SK-N-SH (cell line): ENCODE measurements at regions not wholly inside any gene's neighbourhood (a gene's known extent, or its start where the extent isn't known, plus 50 kb on each side); places are given as distances from the start of the nearest gene placed in this dataset.

Source experiments
- CTCF ChIA-PET: fragments of 300-600, 350-600 bp; formaldehyde crosslinking; extraction: SDS; loops from one replicate; lab custom pipeline; 2021; lab: Yijun Ruan, JAX
- POLR2A ChIA-PET: fragments of 350-600 bp; sonication (Branson Sonifier 250); formaldehyde crosslinking; extraction: SDS; loops from one replicate; lab custom pipeline; 2020; ENCODE audit warnings: antibody characterized with exemption, inconsistent platforms; lab: Yijun Ruan, JAX
- DNase-seq: peaks from one replicate; pipeline ENCODE4 v3.0.0; 2012
- H2AFZ ChIP-seq: fragments of 200-600 bp; sonication (generic); 2 replicates; pipeline ENCODE4 v1.8.1; 2016; ENCODE audit warnings: antibody characterized with exemption, mild to moderate bottlenecking, low read depth
- H3F3A ChIP-seq: fragments of 200-600 bp; sonication (generic); replicated peaks from 2 replicates; pipeline ENCODE3; 2016; ENCODE audit warnings: antibody characterized with exemption, mild to moderate bottlenecking; ENCODE audit not compliant: insufficient read depth
- H3K27ac ChIP-seq, 2 experiments: fragments of 200-500 bp in 1 of 2; fragments of 200-600 bp in 1 of 2; sonication (Bioruptor generic) in 1 of 2; sonication (generic), shearing (Covaris generic) in 1 of 2; 2 replicates each; pipeline versions ENCODE4 v1.5.1 to v1.6.1; 2014 to 2016; ENCODE audit warnings: low read depth in 2 of 2, inconsistent platforms in 1 of 2, low read length in 1 of 2, mild to moderate bottlenecking in 1 of 2, mixed read lengths in 1 of 2
- H3K27me3 ChIP-seq: fragments of 200-600 bp; sonication (generic), shearing (Covaris generic); 2 replicates; pipeline ENCODE4 v1.6.1; 2016; ENCODE audit warnings: mixed run types; ENCODE audit not compliant: insufficient read depth
- H3K36me3 ChIP-seq, 2 experiments: fragments of 200-500 bp in 1 of 2; fragments of 200-600 bp in 1 of 2; sonication (Bioruptor generic) in 1 of 2; sonication (generic) in 1 of 2; replicated peaks in 1 of 2; 2 replicates each; pipeline versions ENCODE3 to v1.5.1; 2014 to 2016; ENCODE audit warnings: low read length in 1 of 2, mild to moderate bottlenecking in 1 of 2; ENCODE audit not compliant: insufficient read depth in 2 of 2, control insufficient read depth in 1 of 2
- H3K4me1 ChIP-seq, 2 experiments: fragments of 200-500 bp in 1 of 2; fragments of 200-600 bp in 1 of 2; sonication (Bioruptor generic) in 1 of 2; sonication (generic), shearing (Covaris generic) in 1 of 2; 2 replicates each; pipeline versions ENCODE4 v1.5.1 to v1.6.1; 2014 to 2016; ENCODE audit warnings: low read depth in 1 of 2, low read length in 1 of 2, mixed run types in 1 of 2; ENCODE audit not compliant: insufficient read depth in 2 of 2, control insufficient read depth in 1 of 2
- H3K4me2 ChIP-seq: fragments of 200-600 bp; sonication (generic), shearing (Covaris generic); 2 replicates; pipeline ENCODE4 v1.6.1; 2017; ENCODE audit warnings: mixed run types
- H3K4me3 ChIP-seq, 2 experiments: fragments of 200-500 bp in 1 of 2; fragments of 200-600 bp in 1 of 2; sonication (Bioruptor generic) in 1 of 2; sonication (generic), shearing (Covaris generic) in 1 of 2; 2 replicates each; pipeline versions ENCODE4 v1.5.1 to v1.8.1; 2014 to 2016; ENCODE audit warnings: low read depth in 2 of 2, inconsistent platforms in 1 of 2, low read length in 1 of 2, mild to moderate bottlenecking in 1 of 2, mixed read lengths in 1 of 2, moderate library complexity in 1 of 2
- H3K79me2 ChIP-seq: fragments of 200-600 bp; sonication (generic); 2 replicates; pipeline ENCODE4 v1.8.1; 2017; ENCODE audit warnings: mild to moderate bottlenecking; ENCODE audit not compliant: insufficient read depth
- H3K9ac ChIP-seq: fragments of 200-600 bp; sonication (generic); 2 replicates; pipeline ENCODE4 v1.6.1; 2017; ENCODE audit warnings: mixed run types
- H3K9me2 ChIP-seq: fragments of 200-600 bp; sonication (generic); 2 replicates; pipeline ENCODE4 v1.6.1; 2017; ENCODE audit warnings: mixed run types
- H3K9me3 ChIP-seq: fragments of 200-600 bp; sonication (generic); 2 replicates; pipeline ENCODE4 v1.6.1; 2017; ENCODE audit warnings: mixed run types, mild to moderate bottlenecking, moderate library complexity
- H4K20me1 ChIP-seq: fragments of 200-600 bp; sonication (generic); 2 replicates; pipeline ENCODE4 v1.6.1; 2017; ENCODE audit warnings: mild to moderate bottlenecking, mixed run types; ENCODE audit not compliant: insufficient read depth
- ELF1 ChIP-seq: IDR thresholded peaks from 2 replicates; pipeline ENCODE4 v1.4.0; 2012
- EP300 ChIP-seq, 2 experiments: IDR thresholded peaks; 2 replicates each; pipeline versions ENCODE4 v1.4.0 to v1.6.1; 2012; ENCODE audit warnings: borderline replicate concordance in 1 of 2, low read depth in 1 of 2, low read length in 1 of 2
- FOSL2 ChIP-seq: IDR thresholded peaks from 2 replicates; pipeline ENCODE4 v1.4.0; 2012; ENCODE audit warnings: low read depth, mild to moderate bottlenecking, moderate library complexity, borderline replicate concordance
- GABPA ChIP-seq: IDR thresholded peaks from 2 replicates; pipeline ENCODE4 v1.4.0; 2012; ENCODE audit warnings: low read depth, mild to moderate bottlenecking
- JUND ChIP-seq: IDR thresholded peaks from 2 replicates; pipeline ENCODE4 v1.4.0; 2012
- MXI1 ChIP-seq: IDR thresholded peaks from 2 replicates; pipeline ENCODE4 v1.6.1; 2012; ENCODE audit warnings: mild to moderate bottlenecking, low read depth, low read length, improper control_type of control experiment
- POLR2AphosphoS5 ChIP-seq: IDR thresholded peaks from 2 replicates; pipeline ENCODE4 v1.6.1; 2012; ENCODE audit warnings: low read depth, low read length
- RAD21 ChIP-seq: IDR thresholded peaks from 2 replicates; pipeline ENCODE4 v1.6.1; 2012; ENCODE audit warnings: mild to moderate bottlenecking, low read length
- RCOR1 ChIP-seq: fragments of 150-350 bp; IDR thresholded peaks from 2 replicates; pipeline ENCODE4 v1.6.1; 2017; ENCODE audit warnings: antibody characterized with exemption, low read length
- RFX5 ChIP-seq: IDR thresholded peaks from 2 replicates; pipeline ENCODE4 v1.6.1; 2012; ENCODE audit warnings: mild to moderate bottlenecking, improper control_type of control experiment, low read length
- SMC3 ChIP-seq: IDR thresholded peaks from 2 replicates; pipeline ENCODE4 v1.6.1; 2012; ENCODE audit warnings: low read depth, low read length, improper control_type of control experiment
- TEAD4 ChIP-seq: IDR thresholded peaks from 2 replicates; pipeline ENCODE4 v1.4.0; 2012; ENCODE audit warnings: mild to moderate bottlenecking, borderline replicate concordance; ENCODE audit not compliant: insufficient read depth
- WGBS: methylation state at CpG from one replicate; pipeline ENCODE4 v1.1.6; 2017; ENCODE audit warnings: low lambda C conversion rate; 5-methylcytosine and 5-hydroxymethylcytosine counted together
- TF ChIP-seq, protein P1 (sequence below): fragments of 200-600 bp; sonication (generic); IDR thresholded peaks from 2 replicates; pipeline ENCODE4 v1.6.1; 2017; ENCODE audit warnings: antibody characterized with exemption, mild to moderate bottlenecking, moderate library complexity
- TF ChIP-seq, protein P2 (sequence below): fragments of 150-350 bp; IDR thresholded peaks from 2 replicates; pipeline ENCODE4 v1.6.1; 2016; ENCODE audit warnings: mild to moderate bottlenecking, low read depth, low read length

DNA sequence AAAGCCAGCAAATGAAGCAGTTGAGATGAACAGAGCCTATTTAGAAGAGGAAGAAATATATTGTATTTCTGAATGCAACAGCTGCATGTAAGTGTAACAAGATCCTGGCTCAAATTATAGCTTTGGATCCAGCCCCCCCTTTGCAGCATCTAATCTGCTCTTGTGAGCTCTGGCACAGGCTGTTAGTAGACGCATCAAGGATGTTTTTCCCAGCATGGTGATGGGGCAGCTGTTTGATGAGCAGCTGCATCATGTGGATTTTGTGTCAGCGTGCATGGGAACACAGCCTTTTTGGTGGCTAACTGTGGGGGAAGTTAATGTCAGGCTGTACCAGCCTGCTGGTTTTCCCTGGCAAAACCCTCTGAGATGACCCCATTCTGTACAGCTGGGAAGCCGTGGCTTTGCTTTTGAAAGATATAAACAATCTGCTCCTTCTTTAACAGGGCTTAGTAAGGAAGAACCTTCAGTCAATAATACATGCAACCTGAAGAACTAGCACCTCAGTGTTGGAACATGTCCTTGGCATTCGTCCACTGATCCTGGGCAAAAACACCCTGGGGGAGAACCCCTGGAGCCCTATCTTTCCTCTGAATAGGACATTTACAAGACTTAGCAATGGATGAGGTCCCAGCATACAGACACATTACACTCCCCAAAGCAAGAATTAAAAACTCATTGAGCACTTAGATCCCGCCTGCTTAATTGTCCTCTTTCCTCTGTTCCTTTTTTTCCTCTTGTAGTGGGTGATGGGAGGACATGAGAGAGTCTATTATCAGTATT, 70.6 kb downstream of the NPS start (continued):
- TF ChIP-seq EP300 (IDR thresholded peaks at IDR 0.05; ENCODE audit: borderline replicate concordance in 1 of 2, low read depth in 1 of 2, low read length in 1 of 2): no peak

DNA sequence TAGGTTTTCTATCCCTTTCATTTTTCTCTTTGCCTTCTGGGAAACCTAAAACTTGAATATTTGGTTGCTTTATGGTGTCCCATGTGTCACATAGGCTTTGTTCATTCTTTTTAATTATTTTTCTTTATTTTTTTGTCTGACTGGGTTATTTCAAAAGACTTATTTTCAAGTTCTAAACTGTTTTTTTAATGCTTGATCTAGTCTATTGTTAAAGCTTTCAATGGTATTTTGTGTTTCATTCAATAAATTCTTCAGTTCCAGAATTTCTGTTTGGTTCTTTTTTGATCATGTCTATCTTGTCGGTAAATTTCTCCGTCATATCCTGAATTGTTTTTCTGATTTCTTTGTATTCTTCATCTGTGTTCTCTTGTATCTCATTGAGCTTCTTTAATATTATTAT, 86.8 kb downstream of the NPS start:
- no peak for TF ChIP-seq SMC3
- no peak for TF ChIP-seq FOSL2
- no peak for TF ChIP-seq RCOR1
- TF ChIP-seq MXI1: no peak
- H3K27ac ChIP-seq: no peak overlapping the region
- H4K20me1 ChIP-seq: no peaks in the 10 kb centered on the region
- H3K36me3 ChIP-seq: no peaks in the 10 kb centered on the region
- no peak overlapping the region for H3K4me2 ChIP-seq
- no peak overlapping the region for H3K9ac ChIP-seq
- DNase-seq: no peak
- no peaks in the 10 kb centered on the region for H3K79me2 ChIP-seq
- H3K9me3 ChIP-seq: no peaks in the 10 kb centered on the region
- H3K4me1 ChIP-seq: no peaks in the 10 kb centered on the region
- CTCF ChIA-PET: no interaction called here
- H2AFZ ChIP-seq: no peak overlapping the region
- POLR2A ChIA-PET: no interaction called here
- H3K4me3 ChIP-seq: no peak overlapping the region
- H3F3A ChIP-seq: no peaks in the 10 kb centered on the region
- no peaks in the 10 kb centered on the region for H3K9me2 ChIP-seq
- 78% methylated on average over 2 of the region's 2 CpGs for WGBS
- H3K27me3 ChIP-seq: no peaks in the 10 kb centered on the region

DNA sequence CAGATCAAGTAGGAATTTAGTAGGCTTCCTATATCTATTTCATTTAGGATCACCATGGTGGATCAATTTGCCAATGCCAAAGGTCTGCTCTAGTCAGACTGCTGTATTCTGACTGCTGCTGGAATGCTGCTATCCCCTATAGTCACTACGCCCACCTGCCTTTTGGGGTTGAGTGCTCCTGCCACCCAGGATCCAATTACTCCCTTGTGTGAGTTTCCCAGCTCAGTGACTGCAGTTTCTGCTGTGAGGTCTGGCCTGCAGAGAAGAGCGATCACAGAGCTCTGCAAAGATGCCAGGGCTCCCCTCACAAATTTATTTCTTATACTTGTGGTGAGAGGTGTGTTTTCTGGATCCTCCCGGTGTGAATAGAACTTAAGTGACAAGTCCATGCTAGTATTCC, 88.1 kb upstream of the FOXI2 start:
- no peak overlapping the region for H3K4me3 ChIP-seq
- CTCF ChIA-PET: interaction anchor here (1.7 kb wide), 1 partner anchor 205 kb away, joined by 5 read pairs; no protein-coding TSS in a partner anchor

More for the DNA sequence above, 88.1 kb upstream of the FOXI2 start:
- no peak for DNase-seq
- no peaks in the 10 kb centered on the region for H3K4me1 ChIP-seq
- TF ChIP-seq RFX5 (no peak), JUND (no peak), RAD21 (no peak), ELF1 (no peak), TEAD4 (no peak), GABPA (no peak), POLR2AphosphoS5 (no peak), RCOR1 (no peak)
- TF ChIP-seq, protein P1, sequence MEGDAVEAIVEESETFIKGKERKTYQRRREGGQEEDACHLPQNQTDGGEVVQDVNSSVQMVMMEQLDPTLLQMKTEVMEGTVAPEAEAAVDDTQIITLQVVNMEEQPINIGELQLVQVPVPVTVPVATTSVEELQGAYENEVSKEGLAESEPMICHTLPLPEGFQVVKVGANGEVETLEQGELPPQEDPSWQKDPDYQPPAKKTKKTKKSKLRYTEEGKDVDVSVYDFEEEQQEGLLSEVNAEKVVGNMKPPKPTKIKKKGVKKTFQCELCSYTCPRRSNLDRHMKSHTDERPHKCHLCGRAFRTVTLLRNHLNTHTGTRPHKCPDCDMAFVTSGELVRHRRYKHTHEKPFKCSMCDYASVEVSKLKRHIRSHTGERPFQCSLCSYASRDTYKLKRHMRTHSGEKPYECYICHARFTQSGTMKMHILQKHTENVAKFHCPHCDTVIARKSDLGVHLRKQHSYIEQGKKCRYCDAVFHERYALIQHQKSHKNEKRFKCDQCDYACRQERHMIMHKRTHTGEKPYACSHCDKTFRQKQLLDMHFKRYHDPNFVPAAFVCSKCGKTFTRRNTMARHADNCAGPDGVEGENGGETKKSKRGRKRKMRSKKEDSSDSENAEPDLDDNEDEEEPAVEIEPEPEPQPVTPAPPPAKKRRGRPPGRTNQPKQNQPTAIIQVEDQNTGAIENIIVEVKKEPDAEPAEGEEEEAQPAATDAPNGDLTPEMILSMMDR: no peak
- TF ChIP-seq, protein P2, sequence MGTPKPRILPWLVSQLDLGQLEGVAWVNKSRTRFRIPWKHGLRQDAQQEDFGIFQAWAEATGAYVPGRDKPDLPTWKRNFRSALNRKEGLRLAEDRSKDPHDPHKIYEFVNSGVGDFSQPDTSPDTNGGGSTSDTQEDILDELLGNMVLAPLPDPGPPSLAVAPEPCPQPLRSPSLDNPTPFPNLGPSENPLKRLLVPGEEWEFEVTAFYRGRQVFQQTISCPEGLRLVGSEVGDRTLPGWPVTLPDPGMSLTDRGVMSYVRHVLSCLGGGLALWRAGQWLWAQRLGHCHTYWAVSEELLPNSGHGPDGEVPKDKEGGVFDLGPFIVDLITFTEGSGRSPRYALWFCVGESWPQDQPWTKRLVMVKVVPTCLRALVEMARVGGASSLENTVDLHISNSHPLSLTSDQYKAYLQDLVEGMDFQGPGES: no peak
- no peaks in the 10 kb centered on the region for H3K79me2 ChIP-seq
- 14% methylated on average over 3 of the region's 3 CpGs for WGBS
- no peak overlapping the region for H2AFZ ChIP-seq
- POLR2A ChIA-PET: no interaction called here
- H3K36me3 ChIP-seq: no peaks in the 10 kb centered on the region
- H3K27ac ChIP-seq: no peak overlapping the region
- H3F3A ChIP-seq: no peaks in the 10 kb centered on the region
- H3K9me3 ChIP-seq: no peaks in the 10 kb centered on the region
- no peak overlapping the region for H3K4me2 ChIP-seq
- H4K20me1 ChIP-seq: no peaks in the 10 kb centered on the region
- H3K27me3 ChIP-seq: no peaks in the 10 kb centered on the region
- no peaks in the 10 kb centered on the region for H3K9me2 ChIP-seq
- no peak overlapping the region for H3K9ac ChIP-seq
